ENCODE measurements at regions not wholly inside any gene's neighbourhood (a gene's known extent, or its start where the extent isn't known, plus 50 kb on each side); places are given as distances from the start of the nearest gene placed in this dataset.
"Not testable (repeated sequence)": the region's sequence is repeated elsewhere in the genome, so short reads cannot be mapped to it uniquely, and the experiment has no call there.

- DNase-seq, result no peak
These were observed 242.8 kb upstream of the RBMS1 start for GRCh38 chr2:160736148-160737028.

- DNase-seq, result no peak
These were observed 243.6 kb upstream of the RBMS1 start for GRCh38 chr2:160737247-160737646.

- DNase-seq, result no peak
These were observed 247.7 kb upstream of the RBMS1 start for GRCh38 chr2:160741271-160741670.

- no peak for DNase-seq
These were observed 248.2 kb upstream of the RBMS1 start for GRCh38 chr2:160741815-160742214.

DNA sequence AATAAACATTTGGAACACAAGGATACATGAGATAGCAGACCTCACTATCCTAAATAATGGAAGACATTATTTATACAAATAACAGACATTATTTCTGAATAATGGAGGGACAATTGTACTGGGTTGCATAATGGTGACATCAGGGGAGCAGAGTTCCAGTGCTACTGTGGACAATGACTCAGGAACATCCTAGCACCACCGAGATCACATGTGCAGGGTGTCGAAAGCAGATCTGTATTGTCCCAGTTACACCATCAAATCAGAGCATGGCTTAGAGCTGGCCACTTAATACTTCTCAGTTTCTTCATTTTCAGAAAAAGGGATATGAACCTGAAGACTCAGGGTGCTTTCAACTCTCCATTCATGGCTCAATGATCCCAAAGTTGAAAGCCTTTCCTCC, 249.1 kb upstream of the RBMS1 start:
- no peak for DNase-seq

- no peak for DNase-seq
These were observed 254.0 kb upstream of the RBMS1 start for GRCh38 chr2:160747501-160748170.

DNA sequence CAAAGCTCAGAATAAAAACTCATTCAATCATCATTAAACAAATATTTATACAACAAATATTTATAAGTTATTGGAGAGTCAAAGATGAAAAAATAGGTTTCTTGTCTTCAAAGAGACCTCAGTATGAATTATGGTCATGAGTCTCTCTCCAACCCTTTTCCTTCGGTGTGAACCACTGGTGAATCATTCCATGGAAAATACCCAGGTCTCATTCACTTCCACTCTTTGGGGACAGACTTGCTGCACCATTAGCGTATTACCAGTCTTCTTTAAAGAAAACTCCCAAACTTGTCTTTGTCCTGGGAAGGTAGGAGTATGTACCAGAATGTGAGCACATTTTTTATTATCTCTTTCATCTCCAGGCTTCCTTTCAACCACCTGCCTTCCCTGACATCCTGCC, 257.4 kb upstream of the RBMS1 start:
- no peak for DNase-seq

- peak in 1 of 2 donors; percentile 24 for DNase-seq
These were observed 259.1 kb upstream of the RBMS1 start for GRCh38 chr2:160752475-160753330.

DNA sequence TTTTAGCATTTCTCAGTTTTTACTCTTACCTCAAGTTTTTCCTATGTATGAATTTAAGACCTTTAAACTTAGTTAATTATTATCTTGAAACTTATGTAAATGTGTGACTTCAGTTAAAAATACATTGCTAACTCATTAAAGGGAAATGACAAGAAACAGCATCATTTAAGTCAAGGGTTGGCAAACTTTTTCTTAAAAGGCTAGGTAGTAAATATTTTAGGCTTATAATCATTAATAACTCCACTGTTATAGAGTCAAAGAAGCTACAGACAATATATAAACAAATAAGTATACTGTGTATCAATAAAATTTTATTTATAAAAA, 259.7 kb upstream of the RBMS1 start:
- no peak for DNase-seq

- DNase-seq, result no peak
These were observed 260.4 kb upstream of the RBMS1 start for GRCh38 chr2:160753960-160754359.

- no peak for DNase-seq
These were observed 262.9 kb upstream of the RBMS1 start for GRCh38 chr2:160756481-160756880.

GRCh38 chr2:160762493-160763128, 269.0 kb upstream of the RBMS1 start:
- not testable (repeated sequence) for DNase-seq

- DNase-seq, result no peak
These were observed 289.9 kb upstream of the RBMS1 start for GRCh38 chr2:160783474-160783873.

DNA sequence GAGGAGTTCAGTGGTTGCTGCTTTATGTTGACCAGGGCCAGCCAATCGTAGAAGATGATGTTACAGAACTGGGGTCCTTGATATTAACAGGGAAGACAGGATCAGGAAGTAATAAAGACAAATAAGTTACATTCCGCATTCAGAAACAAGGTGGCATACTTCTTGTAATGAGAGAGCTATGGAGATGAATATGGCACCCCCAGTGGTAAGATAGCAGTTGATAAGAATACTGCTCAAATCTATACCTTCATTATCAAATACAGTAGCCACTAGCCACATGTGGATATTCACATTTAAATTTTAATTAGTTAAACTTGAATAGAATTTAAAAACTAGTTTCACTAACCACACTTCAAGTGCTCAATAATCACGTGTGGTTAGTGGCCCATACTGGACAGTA, 290.4 kb upstream of the RBMS1 start:
- DNase-seq, result no peak

DNA sequence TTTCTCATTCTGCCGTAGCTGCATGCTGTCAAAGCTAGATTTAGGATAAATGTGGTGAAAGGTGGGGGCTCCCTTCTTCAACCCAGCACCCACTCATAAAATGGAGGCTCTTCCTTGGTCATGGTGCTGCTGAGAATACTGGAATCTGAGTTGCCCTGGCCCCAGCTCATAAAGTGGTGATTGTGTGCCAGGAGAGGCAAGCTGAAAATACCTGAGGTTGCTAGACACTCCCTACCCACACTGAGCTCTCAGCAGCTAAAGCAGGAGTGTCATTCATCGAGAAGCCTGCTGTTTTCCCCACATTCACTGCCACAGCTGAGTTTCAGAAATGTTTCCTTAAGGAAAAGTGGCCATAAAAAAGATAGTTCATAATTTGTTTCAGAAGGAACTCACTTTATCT, 297.1 kb upstream of the RBMS1 start:
- no peak for DNase-seq

GRCh38 chr2:160791884-160792283, 298.3 kb upstream of the RBMS1 start:
- no peak for DNase-seq

DNA sequence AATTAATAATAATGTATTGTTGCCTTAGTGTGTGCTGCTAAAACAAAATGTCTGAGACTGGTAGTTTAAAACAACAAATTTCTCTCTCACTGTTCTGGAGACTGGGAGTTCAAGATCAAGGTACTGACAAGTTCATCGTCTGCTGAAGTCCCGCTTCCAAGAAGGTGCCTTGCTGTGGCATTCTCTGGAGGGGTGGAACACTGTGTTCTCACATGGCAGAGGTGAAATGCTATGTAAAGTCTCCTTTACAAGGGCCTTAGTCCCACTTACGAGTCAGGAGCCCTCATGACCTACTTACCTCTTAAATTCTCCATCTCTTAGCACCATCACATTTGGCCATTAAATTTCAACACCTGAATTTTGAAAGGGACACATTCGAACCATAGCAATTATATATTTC, 299.2 kb upstream of the RBMS1 start:
- no peak for DNase-seq

GRCh38 chr2:160794926-160795325, 301.3 kb upstream of the RBMS1 start:
- no peak for DNase-seq

- DNase-seq, result no peak
These were observed 310.3 kb upstream of the RBMS1 start for GRCh38 chr2:160803881-160804280.

DNA sequence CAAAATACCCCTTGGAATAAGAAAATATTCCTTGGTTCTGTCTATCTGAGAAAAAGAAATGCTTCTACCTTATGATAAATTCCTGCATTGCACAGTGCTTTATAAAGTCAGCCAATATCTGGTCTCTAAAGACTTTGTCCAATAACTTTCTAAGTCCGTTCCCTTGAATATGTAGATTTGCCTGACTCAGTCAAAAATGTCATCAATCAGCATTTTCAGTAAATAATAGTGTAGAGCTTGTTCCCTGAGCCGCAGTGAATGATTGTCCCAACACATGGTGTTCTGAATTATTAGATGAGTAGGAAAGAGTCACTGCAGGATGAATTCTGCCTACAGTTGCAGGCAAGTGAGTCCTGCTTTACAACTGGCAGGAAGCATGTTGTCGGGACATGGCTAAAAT, 316.8 kb upstream of the RBMS1 start:
- DNase-seq, result no peak

DNA sequence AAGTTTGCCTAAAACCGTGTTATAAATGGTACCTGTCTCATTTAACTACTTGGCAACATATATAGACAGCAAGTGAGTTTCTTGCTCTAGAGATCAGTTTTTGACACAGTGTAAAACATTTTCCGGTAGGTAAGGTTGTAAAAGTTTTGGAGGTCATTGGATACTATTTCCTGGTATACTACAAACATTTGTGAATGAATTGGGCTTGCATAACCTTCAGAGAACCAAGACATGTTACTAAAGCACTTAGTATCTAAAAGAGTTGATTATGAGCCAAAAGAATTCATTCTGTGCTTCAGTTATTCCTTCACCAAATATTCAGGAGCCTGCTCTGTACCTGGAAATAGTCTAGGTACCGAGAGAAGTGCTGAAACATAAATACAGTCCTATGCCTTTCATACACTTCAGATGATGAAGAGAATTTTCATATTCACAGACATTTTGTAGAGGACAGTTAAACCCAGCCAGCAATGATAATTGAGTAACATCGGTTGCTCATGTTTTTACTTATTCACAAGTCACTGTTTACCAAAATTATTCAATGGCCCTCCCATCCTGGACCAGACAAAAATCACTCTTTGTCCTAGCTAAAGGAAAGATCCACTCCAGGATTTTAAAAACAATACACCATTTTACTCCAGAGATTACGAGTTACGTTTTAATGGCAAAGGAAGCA, 319.4 kb upstream of the RBMS1 start:
- no peak for DNase-seq

- DNase-seq, result no peak
These were observed 319.9 kb upstream of the RBMS1 start for GRCh38 chr2:160813506-160813858.

Measured in stimulated activated CD4-positive, alpha-beta T cell treated with anti-CD3 and anti-CD28 coated beads, Interleukin-2, amount 100 ng/mL, for 24 hours (primary cell).